ENCODE measurements at regions not wholly inside any gene's neighbourhood (a gene's known extent, or its start where the extent isn't known, plus 50 kb on each side); places are given as distances from the start of the nearest gene placed in this dataset.

DNA sequence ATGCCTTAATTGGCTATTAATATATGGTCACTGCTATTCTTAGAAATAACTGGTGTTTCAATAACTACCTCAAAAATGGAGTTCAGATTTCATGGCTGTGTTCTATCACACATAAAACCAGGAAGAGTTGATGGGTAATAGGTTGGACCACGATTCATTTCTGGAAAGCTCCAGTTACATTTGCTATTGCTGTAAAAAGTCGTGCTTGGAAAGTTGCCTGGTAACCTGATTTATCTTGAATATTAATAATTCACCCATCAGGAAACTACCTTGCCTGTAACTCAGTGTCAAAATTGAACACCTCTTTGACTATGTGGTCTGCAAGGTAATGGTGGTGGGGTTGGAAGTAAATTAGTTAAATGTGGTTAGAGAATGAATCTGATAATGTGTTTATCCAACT is 104.7 kb upstream of the IFNG-AS1 start:
- intact Hi-C loops (cut with micrococcal nuclease; ENCODE audit: unreplicated experiment): no loop called here
- DNase-seq (ENCODE audit: low spot score): no peak
- Histone ChIP-seq H3K4me2 (ENCODE audit: low read length) (no peak overlapping the region), H3K36me3 (ENCODE audit: insufficient read depth, low read length) (no peaks in the 10 kb centered on the region), H3K9me2 (ENCODE audit: insufficient read depth, low read length) (no peaks in the 10 kb centered on the region), H2AFZ (ENCODE audit: low read length) (no peak overlapping the region), H4K20me1 (ENCODE audit: insufficient read depth, low read length) (no peaks in the 10 kb centered on the region), H3K4me1 (ENCODE audit: insufficient read depth, low read length, poor library complexity, severe bottlenecking) (no peaks in the 10 kb centered on the region), H3K79me2 (ENCODE audit: insufficient read depth, low read depth, low read length) (no peaks in the 10 kb centered on the region), H3K27ac (ENCODE audit: low read depth, low read length, poor library complexity, severe bottlenecking) (no peak overlapping the region), H3K9me3 (ENCODE audit: low read length) (no peaks in the 10 kb centered on the region), H3K4me3 (ENCODE audit: low read depth, low read length, poor library complexity, severe bottlenecking) (no peak overlapping the region)
- BruUV-seq (replicated peaks): no TSS peak
- POLR2A ChIA-PET: no interaction called here
- TF ChIP-seq, protein P1, sequence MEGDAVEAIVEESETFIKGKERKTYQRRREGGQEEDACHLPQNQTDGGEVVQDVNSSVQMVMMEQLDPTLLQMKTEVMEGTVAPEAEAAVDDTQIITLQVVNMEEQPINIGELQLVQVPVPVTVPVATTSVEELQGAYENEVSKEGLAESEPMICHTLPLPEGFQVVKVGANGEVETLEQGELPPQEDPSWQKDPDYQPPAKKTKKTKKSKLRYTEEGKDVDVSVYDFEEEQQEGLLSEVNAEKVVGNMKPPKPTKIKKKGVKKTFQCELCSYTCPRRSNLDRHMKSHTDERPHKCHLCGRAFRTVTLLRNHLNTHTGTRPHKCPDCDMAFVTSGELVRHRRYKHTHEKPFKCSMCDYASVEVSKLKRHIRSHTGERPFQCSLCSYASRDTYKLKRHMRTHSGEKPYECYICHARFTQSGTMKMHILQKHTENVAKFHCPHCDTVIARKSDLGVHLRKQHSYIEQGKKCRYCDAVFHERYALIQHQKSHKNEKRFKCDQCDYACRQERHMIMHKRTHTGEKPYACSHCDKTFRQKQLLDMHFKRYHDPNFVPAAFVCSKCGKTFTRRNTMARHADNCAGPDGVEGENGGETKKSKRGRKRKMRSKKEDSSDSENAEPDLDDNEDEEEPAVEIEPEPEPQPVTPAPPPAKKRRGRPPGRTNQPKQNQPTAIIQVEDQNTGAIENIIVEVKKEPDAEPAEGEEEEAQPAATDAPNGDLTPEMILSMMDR (conservative IDR thresholded peaks at IDR 0.05; ENCODE audit: low read length): no peak
- TF ChIP-seq EZH2phosphoT487 (IDR thresholded peaks at IDR 0.05; ENCODE audit: borderline replicate concordance, low read depth, low read length): no peak
- CTCF ChIA-PET (ENCODE audit: unreplicated experiment): no interaction called here

DNA sequence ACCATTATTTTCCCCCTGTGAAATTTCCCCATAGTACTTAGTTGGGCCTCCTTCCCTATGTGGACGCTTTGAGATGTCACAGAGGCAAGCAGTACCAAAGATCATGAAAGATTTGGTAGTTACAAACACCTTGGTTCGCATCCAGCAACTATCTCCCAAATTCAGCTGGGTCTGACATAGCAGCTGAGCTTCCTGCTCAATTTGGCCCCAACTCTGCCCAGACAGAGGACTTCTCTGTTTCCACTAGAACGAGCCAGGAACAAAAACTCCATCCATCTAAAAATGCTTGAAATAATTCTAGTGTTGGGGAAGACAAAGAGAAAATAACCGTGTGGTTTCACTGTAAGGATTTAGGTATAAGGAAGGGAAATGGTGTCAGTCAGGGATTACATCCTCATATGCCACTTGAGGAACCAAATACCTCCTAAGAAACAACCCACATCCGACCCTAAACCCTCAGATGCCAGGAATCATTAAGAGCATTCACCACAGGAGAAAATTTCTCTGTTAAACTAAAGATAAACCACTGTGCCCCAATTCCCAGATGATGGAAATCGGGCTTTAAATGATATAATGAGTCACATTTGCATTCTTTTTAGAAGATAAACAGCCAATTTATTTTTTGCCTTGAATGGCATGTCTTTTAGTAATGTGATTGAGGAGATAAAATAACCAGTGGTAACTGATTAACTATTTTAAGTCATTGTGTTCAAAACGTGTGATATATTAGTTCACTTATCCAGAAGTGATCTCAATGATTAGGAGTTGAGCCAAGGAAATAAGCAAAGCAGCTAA is 103.7 kb upstream of the IFNG-AS1 start:
- POLR2A ChIA-PET: interaction anchor here (0.9 kb wide), 1 partner anchor 152 kb away, joined by 4 read pairs; no protein-coding TSS in a partner anchor
- Histone ChIP-seq H3K27ac (ENCODE audit: low read depth, low read length, poor library complexity, severe bottlenecking) (no peak overlapping the region), H3K36me3 (ENCODE audit: insufficient read depth, low read length) (no peaks in the 10 kb centered on the region), H3K4me1 (ENCODE audit: insufficient read depth, low read length, poor library complexity, severe bottlenecking) (no peaks in the 10 kb centered on the region), H3K4me3 (ENCODE audit: low read depth, low read length, poor library complexity, severe bottlenecking) (no peak overlapping the region), H3K9me3 (ENCODE audit: low read length) (no peaks in the 10 kb centered on the region), H3K4me2 (ENCODE audit: low read length) (no peak overlapping the region), H3K9me2 (ENCODE audit: insufficient read depth, low read length) (no peaks in the 10 kb centered on the region), H3K79me2 (ENCODE audit: insufficient read depth, low read depth, low read length) (no peaks in the 10 kb centered on the region), H4K20me1 (ENCODE audit: insufficient read depth, low read length) (no peaks in the 10 kb centered on the region), H2AFZ (ENCODE audit: low read length) (no peak overlapping the region)
- TF ChIP-seq EZH2phosphoT487 (IDR thresholded peaks at IDR 0.05; ENCODE audit: borderline replicate concordance, low read depth, low read length): no peak
- intact Hi-C loops (cut with micrococcal nuclease; ENCODE audit: unreplicated experiment): no loop called here
- no TSS peak for BruUV-seq (replicated peaks)
- CTCF ChIA-PET (ENCODE audit: unreplicated experiment): no interaction called here
- no peak for DNase-seq (ENCODE audit: low spot score)

DNA sequence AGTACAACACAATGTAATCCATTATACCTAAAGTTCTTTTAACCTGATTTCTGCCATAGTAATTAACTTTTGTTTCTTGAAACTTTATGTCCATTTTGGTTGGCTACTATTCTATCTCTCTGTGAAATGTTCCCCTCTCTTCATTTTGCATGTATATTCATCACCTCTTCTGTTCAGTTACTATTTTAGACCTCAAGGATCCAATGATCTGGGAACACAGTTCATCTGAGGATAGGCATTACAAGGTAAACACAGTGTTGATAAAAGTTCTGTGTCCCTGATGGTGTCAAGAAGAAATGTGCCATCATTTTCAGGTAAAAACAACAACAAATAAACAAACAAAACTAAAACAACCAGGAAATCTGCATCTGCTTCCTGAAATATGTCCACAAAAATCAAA is 102.2 kb upstream of the IFNG-AS1 start:
- intact Hi-C loops (cut with micrococcal nuclease; ENCODE audit: unreplicated experiment): no loop called here
- Histone ChIP-seq H3K9me2 (ENCODE audit: insufficient read depth, low read length) (no peaks in the 10 kb centered on the region), H3K27ac (ENCODE audit: low read depth, low read length, poor library complexity, severe bottlenecking) (no peak overlapping the region), H3K4me3 (ENCODE audit: low read depth, low read length, poor library complexity, severe bottlenecking) (no peak overlapping the region), H3K4me2 (ENCODE audit: low read length) (no peak overlapping the region), H2AFZ (ENCODE audit: low read length) (no peak overlapping the region), H3K79me2 (ENCODE audit: insufficient read depth, low read depth, low read length) (no peaks in the 10 kb centered on the region), H3K9me3 (ENCODE audit: low read length) (no peaks in the 10 kb centered on the region), H3K4me1 (ENCODE audit: insufficient read depth, low read length, poor library complexity, severe bottlenecking) (no peaks in the 10 kb centered on the region), H3K36me3 (ENCODE audit: insufficient read depth, low read length) (no peaks in the 10 kb centered on the region), H4K20me1 (ENCODE audit: insufficient read depth, low read length) (no peaks in the 10 kb centered on the region)
- no TSS peak for BruUV-seq (replicated peaks)
- DNase-seq (ENCODE audit: low spot score): no peak
- no peak for TF ChIP-seq EZH2phosphoT487 (IDR thresholded peaks at IDR 0.05; ENCODE audit: borderline replicate concordance, low read depth, low read length)
- TF ChIP-seq, protein P1 (conservative IDR thresholded peaks at IDR 0.05; ENCODE audit: low read length): no peak
- ChIA-PET POLR2A (no interaction called here), CTCF (ENCODE audit: unreplicated experiment) (no interaction called here)
